Right forelimb (tissue), 1 donor: ENCODE measurements at regions not wholly inside any gene's neighbourhood (a gene's known extent, or its start where the extent isn't known, plus 50 kb on each side); places are given as distances from the start of the nearest gene placed in this dataset.
"Not testable (repeated sequence)": the region's sequence is repeated elsewhere in the genome, so short reads cannot be mapped to it uniquely, and the experiment has no call there.

Experiments
- DNase-seq: peaks from one replicate; pipeline ENCODE4 v3.0.0-alpha.2; 2018

DNA sequence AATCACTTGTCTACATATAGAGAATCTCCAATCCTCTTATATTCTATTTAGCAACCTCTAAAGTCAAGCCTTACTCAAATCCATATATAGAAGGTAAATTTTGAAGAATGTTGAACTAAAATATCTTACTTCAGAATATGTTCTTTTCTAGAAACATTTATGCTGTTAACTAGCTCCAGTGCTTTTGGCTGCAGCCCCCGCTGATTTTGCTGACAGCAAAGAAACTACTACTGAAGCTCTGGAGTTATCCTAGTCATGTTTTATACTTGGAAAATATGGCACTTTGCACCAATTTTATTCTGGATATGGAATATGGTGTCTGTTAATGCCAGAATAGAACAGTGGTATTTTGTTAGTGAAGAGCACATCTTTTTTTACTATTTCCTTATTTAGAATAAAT lies 212.4 kb upstream of the FSIP2 start:
- no peak for DNase-seq

DNA sequence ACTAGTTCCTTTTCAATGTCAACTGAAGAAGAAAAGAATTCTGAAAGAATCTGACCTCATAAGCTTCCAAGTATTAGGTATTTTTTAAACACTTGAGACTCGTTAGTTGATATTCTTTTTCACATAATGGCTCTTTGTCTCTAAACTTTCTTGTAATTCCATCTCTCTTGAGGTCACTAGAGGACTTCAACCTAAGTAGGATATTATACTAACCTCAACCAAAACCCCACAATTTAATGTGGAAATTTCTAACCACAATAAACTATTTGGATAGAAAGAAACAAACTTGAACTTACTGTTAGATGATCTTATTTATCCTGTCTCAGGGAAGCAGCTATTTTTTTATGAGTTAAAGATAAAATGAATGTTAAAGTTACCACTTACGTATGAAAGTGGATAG lies 206.9 kb upstream of the FSIP2 start:
- no peak for DNase-seq

- no peak for DNase-seq
These were observed 200.9 kb upstream of the FSIP2 start for GRCh38 chr2:185537689-185538088.

- no peak for DNase-seq
These were observed 171.4 kb upstream of the FSIP2 start for GRCh38 chr2:185567196-185567595.

- no peak for DNase-seq
These were observed 170.7 kb upstream of the FSIP2 start for GRCh38 chr2:185567940-185568339.

DNA sequence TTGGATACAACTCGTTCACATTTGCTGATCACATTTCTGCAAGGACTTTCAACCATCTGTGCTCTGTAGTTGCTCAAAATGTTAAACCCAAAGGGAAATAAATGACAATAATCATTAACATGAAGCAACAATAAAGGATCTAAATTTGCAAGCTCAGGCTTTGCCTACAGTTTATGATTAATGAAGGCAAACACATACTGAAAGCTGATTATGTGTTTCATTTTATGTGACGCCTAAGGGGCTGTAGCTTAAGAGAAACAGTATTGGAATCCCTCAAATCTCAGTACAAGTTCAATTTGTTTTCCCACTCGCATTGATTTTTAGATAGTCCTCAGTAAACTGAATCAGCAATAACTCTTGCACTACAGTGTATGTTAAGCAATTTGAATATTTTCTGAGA lies 160.3 kb upstream of the FSIP2 start:
- DNase-seq: no peak

DNA sequence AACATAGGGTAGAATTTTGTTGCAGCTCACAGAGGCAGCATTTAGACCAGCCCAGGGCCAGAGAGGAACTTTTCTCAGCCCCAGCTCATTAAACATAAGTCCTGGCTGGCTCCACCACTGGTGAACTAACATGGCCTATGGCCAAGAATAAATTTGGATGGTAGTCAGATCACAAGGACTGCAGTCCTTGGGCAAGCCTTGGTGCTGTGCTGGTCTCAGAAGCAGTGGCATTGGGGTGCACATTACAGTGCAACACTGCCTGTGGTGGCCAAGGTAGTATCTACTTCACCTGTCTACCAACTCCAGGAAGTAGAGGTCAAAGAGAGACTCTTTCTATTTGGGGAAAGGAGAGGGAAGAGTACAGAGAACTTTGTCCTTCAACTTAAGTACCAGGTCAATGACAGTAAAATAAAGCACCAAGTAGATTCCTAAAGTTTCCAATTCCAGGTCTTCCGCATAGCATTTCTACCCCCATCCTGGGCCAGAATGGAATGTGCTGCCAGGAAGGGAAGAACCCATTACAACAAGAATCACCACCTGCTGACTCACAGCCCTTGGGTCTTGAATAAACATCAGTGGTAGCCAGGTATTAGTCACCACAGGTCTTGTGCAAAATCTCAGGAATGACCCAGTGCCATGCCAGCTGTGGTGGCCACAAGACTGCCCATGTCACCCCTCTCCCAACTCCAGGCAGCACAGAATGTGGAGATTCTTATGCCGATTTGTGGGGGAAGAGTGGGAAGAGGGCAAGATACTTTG lies 155.4 kb upstream of the FSIP2 start:
- no peak for DNase-seq

DNA sequence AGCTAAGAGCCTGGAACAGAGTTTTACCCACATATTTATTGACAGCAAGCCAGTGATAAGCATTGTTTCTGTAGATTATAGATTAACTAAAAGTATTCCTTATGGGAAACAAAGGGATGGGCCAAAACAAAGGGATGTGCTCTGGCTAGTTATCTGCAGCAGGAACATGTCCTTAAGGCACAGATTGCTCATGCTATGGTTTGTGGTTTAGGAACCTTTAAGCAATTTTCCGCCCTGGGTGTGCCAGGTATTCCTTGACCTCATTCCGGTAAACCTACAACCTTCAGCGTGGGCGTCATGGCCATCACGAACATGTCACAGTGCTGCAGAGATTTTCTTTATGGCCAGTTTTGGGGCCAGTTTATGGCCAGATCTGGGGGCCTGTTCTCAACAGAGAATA lies 153.4 kb upstream of the FSIP2 start:
- not testable (repeated sequence) for DNase-seq

GRCh38 chr2:185591276-185591675 lies 147.3 kb upstream of the FSIP2 start:
- DNase-seq: not testable (repeated sequence)

GRCh38 chr2:185607945-185608344 lies 130.7 kb upstream of the FSIP2 start:
- DNase-seq: no peak

DNA sequence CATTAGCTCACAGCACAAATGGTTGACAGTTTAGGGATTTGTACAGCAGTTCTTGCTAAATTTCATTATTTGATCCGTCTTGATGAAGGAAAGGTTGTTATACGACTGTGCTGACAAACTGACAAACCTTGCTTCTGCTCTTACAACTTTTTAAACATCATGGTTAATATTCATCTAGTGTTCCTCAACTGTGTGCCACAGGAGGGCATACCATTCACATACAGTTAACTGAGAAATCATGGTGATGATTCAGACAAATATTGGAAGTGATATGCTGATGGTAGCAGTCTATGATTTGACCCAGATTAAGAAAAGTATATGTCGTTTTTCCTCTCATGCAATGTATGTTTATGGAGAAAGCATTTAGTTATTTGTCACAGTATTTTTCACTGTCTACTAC lies 129.8 kb upstream of the FSIP2 start:
- no peak for DNase-seq

DNA sequence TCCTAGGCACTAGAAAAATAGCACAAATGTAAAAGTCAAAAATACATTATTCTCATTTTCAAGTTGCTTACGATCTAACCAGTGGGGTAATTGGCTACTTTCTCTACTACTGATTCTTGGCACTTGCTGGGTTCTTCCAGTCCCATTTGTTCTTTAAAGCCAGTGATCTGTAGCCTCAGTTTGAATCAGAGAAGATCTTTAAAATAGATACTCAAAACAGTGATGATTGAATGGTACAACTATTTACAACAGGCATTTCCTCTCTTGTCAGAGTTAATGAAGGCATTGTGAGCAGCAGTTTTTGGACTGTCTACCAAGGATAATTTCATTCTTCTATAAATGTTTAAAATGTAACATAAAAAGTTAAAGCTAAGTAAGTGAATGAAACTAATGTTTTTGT lies 128.3 kb upstream of the FSIP2 start:
- DNase-seq: no peak

DNA sequence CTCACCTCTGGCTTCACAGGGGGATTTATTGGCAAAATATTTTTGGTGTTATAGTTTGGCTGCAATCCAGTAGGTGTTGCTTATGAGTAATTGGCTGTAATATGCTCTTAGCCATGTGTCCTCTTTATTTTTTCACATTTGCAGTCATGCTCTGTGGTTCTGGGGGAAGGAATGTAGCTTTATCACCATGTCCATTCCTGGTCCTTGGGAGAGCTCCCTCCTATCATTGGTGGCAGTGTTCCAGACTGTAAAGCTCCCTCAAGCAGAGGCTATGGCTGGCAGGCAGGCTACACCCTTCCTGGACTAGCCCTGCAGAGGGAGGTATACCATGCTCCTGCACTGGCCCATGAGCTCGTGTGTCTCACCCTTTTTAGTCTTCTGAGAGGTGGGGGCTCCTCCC lies 120.0 kb upstream of the FSIP2 start:
- DNase-seq: no peak

DNA sequence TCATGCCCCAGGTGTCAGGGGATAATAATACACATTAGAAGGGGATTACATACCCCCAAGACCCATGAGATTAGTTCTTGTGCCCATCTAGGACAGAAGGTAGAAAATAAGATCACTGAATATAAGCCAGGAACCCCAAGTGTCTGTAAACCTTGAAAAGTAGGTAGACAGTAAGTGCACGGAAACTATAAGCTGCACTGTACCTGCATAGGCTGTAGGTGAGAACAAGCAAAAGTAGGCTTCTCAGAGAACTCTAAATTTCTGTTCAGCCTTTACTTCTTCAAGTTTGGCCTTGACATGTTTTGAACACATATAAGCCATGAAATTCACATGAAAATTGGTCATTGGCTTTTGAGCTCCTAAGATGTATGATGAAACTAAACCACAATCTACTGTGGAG lies 113.0 kb upstream of the FSIP2 start:
- no peak for DNase-seq

DNA sequence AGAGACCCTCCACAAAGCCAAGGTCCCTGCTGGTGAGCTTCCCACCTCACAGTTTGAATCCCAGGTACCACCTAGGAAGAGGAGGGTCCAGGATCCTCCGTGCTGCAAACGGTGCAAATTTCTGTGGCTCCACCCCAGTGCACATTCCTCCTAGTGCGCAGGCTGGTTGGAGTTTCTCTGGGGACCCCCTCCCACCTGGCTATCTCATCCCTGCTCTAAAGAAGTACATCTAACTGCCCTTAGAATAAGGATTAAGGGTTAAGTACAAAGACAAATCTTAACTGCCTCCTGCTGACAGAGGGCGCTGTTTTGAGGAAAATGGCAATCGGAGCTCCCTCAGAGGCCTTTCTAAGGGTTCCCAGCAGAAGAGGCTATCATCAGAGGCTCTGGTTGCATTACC lies 109.6 kb upstream of the FSIP2 start:
- no peak for DNase-seq

DNA sequence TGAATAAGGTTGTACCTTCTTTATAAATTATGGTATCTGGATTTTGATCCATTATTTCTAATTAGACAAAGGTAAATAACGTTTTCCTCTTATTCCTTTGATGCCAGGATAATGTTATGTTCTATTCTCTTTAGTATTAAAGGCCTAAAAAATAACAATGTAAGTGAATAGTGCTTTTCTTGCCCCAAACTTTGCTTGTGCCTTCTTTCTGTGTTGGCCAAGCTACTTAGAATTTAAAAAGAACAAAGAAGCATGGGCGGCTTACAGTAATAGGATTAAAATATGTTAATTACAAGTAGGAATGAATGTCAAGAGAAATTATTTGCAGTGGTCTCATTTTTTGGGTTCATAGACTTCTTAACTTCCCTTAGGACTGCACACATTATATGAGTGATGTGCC lies 105.0 kb upstream of the FSIP2 start:
- no peak for DNase-seq

- no peak for DNase-seq
These were observed 99.8 kb upstream of the FSIP2 start for GRCh38 chr2:185638771-185639170.

DNA sequence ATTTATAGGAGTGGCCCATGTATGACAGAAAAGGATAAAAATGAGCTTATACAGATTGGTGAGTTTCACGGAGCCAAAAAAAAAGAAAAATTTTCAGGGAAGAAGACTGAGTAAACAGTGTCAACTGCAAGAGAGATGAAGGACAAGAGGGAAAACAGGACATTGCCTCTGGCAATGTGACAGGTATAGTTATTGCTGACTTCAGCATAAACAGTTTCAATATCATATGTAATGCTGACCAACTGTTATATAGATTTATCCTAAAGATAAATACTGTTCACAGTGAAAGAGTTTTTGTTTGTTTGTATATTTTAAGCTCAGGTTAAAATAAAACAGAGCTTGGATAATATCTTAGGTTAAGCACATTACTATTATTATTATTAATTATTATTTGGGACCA lies 98.0 kb upstream of the FSIP2 start:
- no peak for DNase-seq

DNA sequence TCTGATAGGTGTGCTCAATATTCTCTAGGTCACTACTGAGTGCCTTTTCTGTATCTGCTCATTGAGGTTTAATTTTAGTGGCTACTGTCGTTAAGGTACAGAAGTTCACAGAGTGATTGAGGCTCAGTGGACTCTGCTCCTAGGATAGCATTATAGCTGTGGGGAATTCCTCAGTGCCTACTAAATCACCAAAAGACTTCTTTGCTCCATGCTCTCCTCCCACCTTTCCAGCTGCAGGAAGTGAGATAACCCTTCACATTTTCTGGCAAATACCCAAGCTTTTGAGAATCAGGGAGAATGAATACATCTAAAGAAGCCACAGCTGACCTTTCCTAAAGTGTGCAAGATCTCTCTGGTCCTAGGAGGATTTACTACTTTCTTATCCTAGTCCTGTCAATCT lies 95.2 kb upstream of the FSIP2 start:
- no peak for DNase-seq

DNA sequence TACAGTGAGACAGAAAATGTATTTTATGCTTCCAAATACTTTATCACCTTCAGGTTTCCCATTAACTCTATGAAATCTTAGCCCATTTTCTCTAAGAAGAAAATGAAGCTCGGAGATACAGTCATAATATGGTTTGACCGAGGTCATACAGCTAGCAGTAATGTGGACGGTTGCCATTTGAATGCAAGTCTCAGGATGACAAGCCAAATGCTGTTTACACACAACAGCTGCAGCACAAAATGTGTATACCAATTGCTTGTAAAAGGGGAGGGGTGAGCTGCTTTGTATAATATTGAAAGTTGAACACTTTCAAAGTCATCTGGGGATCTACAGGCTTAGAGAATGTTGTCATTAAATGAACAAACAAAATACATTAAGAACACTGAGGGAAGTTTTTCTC lies 93.8 kb upstream of the FSIP2 start:
- no peak for DNase-seq

- DNase-seq: no peak
These were observed 93.1 kb upstream of the FSIP2 start for GRCh38 chr2:185645529-185645928.

GRCh38 chr2:185658750-185659149 lies 79.9 kb upstream of the FSIP2 start:
- DNase-seq: no peak

DNA sequence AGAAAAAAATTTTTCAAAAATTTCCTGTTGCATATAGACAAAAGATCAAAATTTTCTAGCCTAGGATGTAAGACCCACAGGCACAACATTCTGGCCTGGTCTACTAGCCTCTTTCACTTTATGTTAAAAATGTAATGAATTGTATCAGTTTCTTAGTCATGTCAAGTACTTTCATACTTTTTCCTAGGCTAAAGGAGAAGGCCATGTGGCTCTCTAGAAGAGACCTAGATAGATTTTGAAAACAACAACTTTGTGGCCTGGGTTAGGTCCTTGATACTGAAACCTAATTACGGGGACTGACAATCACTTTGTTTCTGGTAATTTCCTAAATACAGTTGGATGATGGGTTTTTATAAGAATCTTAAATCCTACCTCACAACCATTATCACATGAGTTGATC lies 74.8 kb upstream of the FSIP2 start:
- no peak for DNase-seq

- DNase-seq: no peak
These were observed 74.2 kb upstream of the FSIP2 start for GRCh38 chr2:185664384-185664783.

GRCh38 chr2:185665251-185665814 lies 73.3 kb upstream of the FSIP2 start:
- no peak for DNase-seq
